ENCODE measurements at regions not wholly inside any gene's neighbourhood (a gene's known extent, or its start where the extent isn't known, plus 50 kb on each side); places are given as distances from the start of the nearest gene placed in this dataset.
"Not testable (repeated sequence)": the region's sequence is repeated elsewhere in the genome, so short reads cannot be mapped to it uniquely, and the experiment has no call there.

- Histone ChIP-seq H3K4me3 (replicated peaks; ENCODE audit: insufficient read depth, low read length) (no peak overlapping the region), H3K27ac (replicated peaks) (no peak overlapping the region), H3K27me3 (ENCODE audit: insufficient read depth, poor library complexity, severe bottlenecking) (no peaks in the 10 kb centered on the region)
- TF ChIP-seq GABPA (IDR thresholded peaks at IDR 0.05; ENCODE audit: low read depth) = no peak
- TF ChIP-seq POLR2AphosphoS5 (IDR thresholded peaks at IDR 0.05; ENCODE audit: low read depth) = no peak
- TF ChIP-seq, protein P1, sequence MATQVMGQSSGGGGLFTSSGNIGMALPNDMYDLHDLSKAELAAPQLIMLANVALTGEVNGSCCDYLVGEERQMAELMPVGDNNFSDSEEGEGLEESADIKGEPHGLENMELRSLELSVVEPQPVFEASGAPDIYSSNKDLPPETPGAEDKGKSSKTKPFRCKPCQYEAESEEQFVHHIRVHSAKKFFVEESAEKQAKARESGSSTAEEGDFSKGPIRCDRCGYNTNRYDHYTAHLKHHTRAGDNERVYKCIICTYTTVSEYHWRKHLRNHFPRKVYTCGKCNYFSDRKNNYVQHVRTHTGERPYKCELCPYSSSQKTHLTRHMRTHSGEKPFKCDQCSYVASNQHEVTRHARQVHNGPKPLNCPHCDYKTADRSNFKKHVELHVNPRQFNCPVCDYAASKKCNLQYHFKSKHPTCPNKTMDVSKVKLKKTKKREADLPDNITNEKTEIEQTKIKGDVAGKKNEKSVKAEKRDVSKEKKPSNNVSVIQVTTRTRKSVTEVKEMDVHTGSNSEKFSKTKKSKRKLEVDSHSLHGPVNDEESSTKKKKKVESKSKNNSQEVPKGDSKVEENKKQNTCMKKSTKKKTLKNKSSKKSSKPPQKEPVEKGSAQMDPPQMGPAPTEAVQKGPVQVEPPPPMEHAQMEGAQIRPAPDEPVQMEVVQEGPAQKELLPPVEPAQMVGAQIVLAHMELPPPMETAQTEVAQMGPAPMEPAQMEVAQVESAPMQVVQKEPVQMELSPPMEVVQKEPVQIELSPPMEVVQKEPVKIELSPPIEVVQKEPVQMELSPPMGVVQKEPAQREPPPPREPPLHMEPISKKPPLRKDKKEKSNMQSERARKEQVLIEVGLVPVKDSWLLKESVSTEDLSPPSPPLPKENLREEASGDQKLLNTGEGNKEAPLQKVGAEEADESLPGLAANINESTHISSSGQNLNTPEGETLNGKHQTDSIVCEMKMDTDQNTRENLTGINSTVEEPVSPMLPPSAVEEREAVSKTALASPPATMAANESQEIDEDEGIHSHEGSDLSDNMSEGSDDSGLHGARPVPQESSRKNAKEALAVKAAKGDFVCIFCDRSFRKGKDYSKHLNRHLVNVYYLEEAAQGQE (IDR thresholded peaks at IDR 0.05; ENCODE audit: insufficient replicate concordance, low read depth) = no peak
- TF ChIP-seq, protein P2, sequence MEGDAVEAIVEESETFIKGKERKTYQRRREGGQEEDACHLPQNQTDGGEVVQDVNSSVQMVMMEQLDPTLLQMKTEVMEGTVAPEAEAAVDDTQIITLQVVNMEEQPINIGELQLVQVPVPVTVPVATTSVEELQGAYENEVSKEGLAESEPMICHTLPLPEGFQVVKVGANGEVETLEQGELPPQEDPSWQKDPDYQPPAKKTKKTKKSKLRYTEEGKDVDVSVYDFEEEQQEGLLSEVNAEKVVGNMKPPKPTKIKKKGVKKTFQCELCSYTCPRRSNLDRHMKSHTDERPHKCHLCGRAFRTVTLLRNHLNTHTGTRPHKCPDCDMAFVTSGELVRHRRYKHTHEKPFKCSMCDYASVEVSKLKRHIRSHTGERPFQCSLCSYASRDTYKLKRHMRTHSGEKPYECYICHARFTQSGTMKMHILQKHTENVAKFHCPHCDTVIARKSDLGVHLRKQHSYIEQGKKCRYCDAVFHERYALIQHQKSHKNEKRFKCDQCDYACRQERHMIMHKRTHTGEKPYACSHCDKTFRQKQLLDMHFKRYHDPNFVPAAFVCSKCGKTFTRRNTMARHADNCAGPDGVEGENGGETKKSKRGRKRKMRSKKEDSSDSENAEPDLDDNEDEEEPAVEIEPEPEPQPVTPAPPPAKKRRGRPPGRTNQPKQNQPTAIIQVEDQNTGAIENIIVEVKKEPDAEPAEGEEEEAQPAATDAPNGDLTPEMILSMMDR (IDR thresholded peaks at IDR 0.05; ENCODE audit: insufficient read depth, low read length) = no peak
- TF ChIP-seq SPI1 (IDR thresholded peaks at IDR 0.05; ENCODE audit: borderline replicate concordance, low read depth) = no peak
- DNase-seq (ENCODE audit: low read depth in 1 of 2, low spot score in 1 of 2) = no peak
Observed at GRCh38 chr3:109869586-109869985, 532.2 kb upstream of the DPPA4 start.

GRCh38 chr3:109874896-109875708 lies 537.8 kb upstream of the DPPA4 start:
- H3K27ac ChIP-seq (replicated peaks) = no peak overlapping the region
- H3K27me3 ChIP-seq (ENCODE audit: insufficient read depth, poor library complexity, severe bottlenecking) = no peaks in the 10 kb centered on the region
- H3K4me3 ChIP-seq (replicated peaks; ENCODE audit: insufficient read depth, low read length) = no peak overlapping the region
- DNase-seq (ENCODE audit: low read depth in 1 of 2, low spot score in 1 of 2) = no peak
- TF ChIP-seq, protein P2 (IDR thresholded peaks at IDR 0.05; ENCODE audit: insufficient read depth, low read length) = no peak
- TF ChIP-seq POLR2AphosphoS5 (IDR thresholded peaks at IDR 0.05; ENCODE audit: low read depth) (no peak), SPI1 (IDR thresholded peaks at IDR 0.05; ENCODE audit: borderline replicate concordance, low read depth) (no peak)
- TF ChIP-seq, protein P1 (IDR thresholded peaks at IDR 0.05; ENCODE audit: insufficient replicate concordance, low read depth) = no peak

DNA sequence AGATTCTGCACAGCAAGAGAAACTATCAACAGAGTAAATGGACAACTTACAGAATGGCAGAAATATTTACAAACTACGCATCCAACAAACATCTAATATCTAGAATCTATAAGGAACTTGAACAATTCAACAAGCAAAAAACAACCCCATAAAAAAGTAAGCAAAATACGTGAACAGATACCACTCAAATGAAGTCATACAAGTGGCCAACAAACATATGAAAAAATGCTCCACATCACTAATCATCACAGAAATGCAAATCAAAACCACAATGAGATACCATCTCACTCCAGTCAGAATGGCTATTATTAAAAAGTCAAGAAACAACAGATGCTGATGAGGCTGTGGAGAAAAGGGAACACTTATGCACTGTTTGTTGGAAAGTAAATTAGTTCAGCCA lies 540.3 kb upstream of the DPPA4 start:
- not testable (repeated sequence) for DNase-seq (ENCODE audit: low read depth in 1 of 2, low spot score in 1 of 2); H3K27me3 ChIP-seq (ENCODE audit: insufficient read depth, poor library complexity, severe bottlenecking); H3K27ac ChIP-seq (replicated peaks); H3K4me3 ChIP-seq (replicated peaks; ENCODE audit: insufficient read depth, low read length)

DNA sequence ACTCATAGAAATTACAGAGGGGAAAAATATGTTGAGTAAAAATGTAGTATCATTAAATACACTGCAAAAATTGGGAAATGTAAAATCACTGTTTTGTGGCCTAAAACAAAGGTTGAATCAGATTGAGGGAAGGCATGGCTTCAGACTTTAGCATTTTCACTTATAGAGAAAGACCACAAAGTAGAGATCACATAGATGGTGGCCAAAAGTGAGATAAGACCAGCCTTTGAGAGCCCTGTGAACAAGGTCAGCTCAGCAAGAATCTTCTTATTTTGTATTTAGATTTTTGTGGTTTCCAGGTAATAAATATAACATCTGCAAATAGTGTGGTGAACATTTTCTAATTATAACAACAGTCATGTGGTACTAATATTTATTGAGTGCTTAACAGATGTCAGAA lies 544.8 kb upstream of the DPPA4 start:
- DNase-seq (ENCODE audit: low read depth in 1 of 2, low spot score in 1 of 2) = no peak
- H3K27ac ChIP-seq (replicated peaks) = no peak overlapping the region
- H3K4me3 ChIP-seq (replicated peaks; ENCODE audit: insufficient read depth, low read length) = no peak overlapping the region
- H3K27me3 ChIP-seq (ENCODE audit: insufficient read depth, poor library complexity, severe bottlenecking) = no peaks in the 10 kb centered on the region
- TF ChIP-seq, protein P2 (IDR thresholded peaks at IDR 0.05; ENCODE audit: insufficient read depth, low read length) = no peak
- TF ChIP-seq SPI1 (IDR thresholded peaks at IDR 0.05; ENCODE audit: borderline replicate concordance, low read depth) = no peak
- no peak for TF ChIP-seq GABPA (IDR thresholded peaks at IDR 0.05; ENCODE audit: low read depth)
- no peak for TF ChIP-seq POLR2AphosphoS5 (IDR thresholded peaks at IDR 0.05; ENCODE audit: low read depth)
- TF ChIP-seq, protein P1 (IDR thresholded peaks at IDR 0.05; ENCODE audit: insufficient replicate concordance, low read depth) = no peak
